SK-N-SH treated with all-trans-retinoic acid at 6 μM for 48 hours (cell line): ENCODE measurements at regions not wholly inside any gene's neighbourhood (a gene's known extent, or its start where the extent isn't known, plus 50 kb on each side); places are given as distances from the start of the nearest gene placed in this dataset.

Experiments used
- ATAC-seq: fragments of 200-7000 bp; cut with Tn5 transposase; 3 replicates; pipeline ENCODE4 v1.9.1; 2020; ENCODE audit warnings: mild to moderate bottlenecking, moderate library complexity
- ARNTL ChIP-seq: fragments of 450-650 bp; formaldehyde crosslinking; IDR thresholded peaks from 2 replicates; pipeline ENCODE4 v1.5.0; 2020; ENCODE audit warnings: low read depth, mild to moderate bottlenecking, moderate library complexity, borderline replicate concordance
- BACH2 ChIP-seq: fragments of 250-450 bp; sonication (Bioruptor Pico); IDR thresholded peaks from 2 replicates; pipeline ENCODE4 v1.9.0; 2021; ENCODE audit warnings: mild to moderate bottlenecking, borderline replicate concordance
- CREB5 ChIP-seq: fragments of 250-450 bp; sonication (Bioruptor Pico); IDR thresholded peaks from 2 replicates; pipeline ENCODE4 v1.5.1; 2020; ENCODE audit warnings: low read depth, mild to moderate bottlenecking, moderate library complexity
- CSDC2 ChIP-seq: fragments of 250-450 bp; sonication (Bioruptor Pico); IDR thresholded peaks from 2 replicates; pipeline ENCODE4 v1.5.0; 2020; ENCODE audit warnings: mild to moderate bottlenecking, moderate library complexity
- CSRNP3 ChIP-seq: fragments of 250-450 bp; sonication (Bioruptor Pico); IDR thresholded peaks from 2 replicates; pipeline ENCODE4 v1.5.1; 2021; ENCODE audit warnings: mild to moderate bottlenecking, moderate library complexity
- ESRRG ChIP-seq: fragments of 250-450 bp; sonication (Bioruptor Pico); IDR thresholded peaks from 2 replicates; pipeline ENCODE4 v1.6.1; 2021; ENCODE audit warnings: mild to moderate bottlenecking
- ISL1 ChIP-seq: fragments of 250-450 bp; sonication (Bioruptor Pico); IDR thresholded peaks from 2 replicates; pipeline ENCODE4 v2.1.2; 2022; ENCODE audit warnings: mild to moderate bottlenecking, moderate library complexity
- OSR1 ChIP-seq: fragments of 250-450 bp; sonication (Bioruptor Pico); IDR thresholded peaks from 2 replicates; pipeline ENCODE4 v1.8.0; 2022; ENCODE audit warnings: moderate library complexity, mild to moderate bottlenecking, inconsistent platforms
- PATZ1 ChIP-seq: fragments of 250-450 bp; sonication (Bioruptor Pico); IDR thresholded peaks from 2 replicates; pipeline ENCODE4 v1.8.0; 2020; ENCODE audit warnings: mild to moderate bottlenecking, moderate library complexity, borderline replicate concordance
- POU6F1 ChIP-seq: fragments of 250-450 bp; sonication (Bioruptor Pico); IDR thresholded peaks from 2 replicates; pipeline ENCODE4 v1.8.0; 2021; ENCODE audit warnings: low read depth, mild to moderate bottlenecking, moderate library complexity, borderline replicate concordance
- PPARA ChIP-seq: fragments of 250-450 bp; sonication (Bioruptor Pico); IDR thresholded peaks from 2 replicates; pipeline ENCODE4 v1.5.0; 2020; ENCODE audit warnings: mild to moderate bottlenecking, borderline replicate concordance
- RARB ChIP-seq: fragments of 250-450 bp; sonication (Bioruptor Pico); IDR thresholded peaks from 2 replicates; pipeline ENCODE4 v1.8.0; 2021; ENCODE audit warnings: mild to moderate bottlenecking, moderate library complexity
- SNAI2 ChIP-seq: fragments of 250-450 bp; sonication (Bioruptor Pico); IDR thresholded peaks from 2 replicates; pipeline ENCODE4 v1.5.0; 2020; ENCODE audit warnings: mild to moderate bottlenecking, moderate library complexity
- TCF4 ChIP-seq: fragments of 250-450 bp; sonication (Bioruptor Pico); IDR thresholded peaks from 2 replicates; pipeline ENCODE4 v1.8.0; 2021; ENCODE audit warnings: mild to moderate bottlenecking, moderate library complexity, borderline replicate concordance
- TOX ChIP-seq: fragments of 250-450 bp; sonication (Bioruptor Pico); IDR thresholded peaks from 2 replicates; pipeline ENCODE4 v1.8.0; 2021; ENCODE audit warnings: mild to moderate bottlenecking, moderate library complexity, borderline replicate concordance
- TSHZ2 ChIP-seq: fragments of 250-450 bp; sonication (Bioruptor Pico); IDR thresholded peaks from 2 replicates; pipeline ENCODE4 v1.5.0; 2020; ENCODE audit warnings: mild to moderate bottlenecking, moderate library complexity
- ZC3H10 ChIP-seq: fragments of 250-450 bp; sonication (Bioruptor Pico); IDR thresholded peaks from 2 replicates; pipeline ENCODE4 v1.5.1; 2021; ENCODE audit warnings: mild to moderate bottlenecking, moderate library complexity
- ZFP3 ChIP-seq: fragments of 250-450 bp; sonication (Bioruptor Pico); IDR thresholded peaks from 2 replicates; pipeline ENCODE4 v1.5.0; 2020; ENCODE audit warnings: mild to moderate bottlenecking, moderate library complexity
- ZFP30 ChIP-seq: fragments of 450-650 bp; formaldehyde crosslinking; IDR thresholded peaks from 2 replicates; pipeline ENCODE4 v1.5.0; 2022; ENCODE audit warnings: mild to moderate bottlenecking, moderate library complexity
- ZNF565 ChIP-seq: fragments of 450-650 bp; formaldehyde crosslinking; conservative IDR thresholded peaks from 2 replicates; pipeline ENCODE4 v1.5.0; 2020; ENCODE audit warnings: low read depth, mild to moderate bottlenecking, moderate library complexity
- ZNF8 ChIP-seq: fragments of 450-650 bp; formaldehyde crosslinking; IDR thresholded peaks from 2 replicates; pipeline ENCODE4 v1.5.0; 2020; ENCODE audit warnings: mild to moderate bottlenecking, moderate library complexity

- TF ChIP-seq POU6F1 (CRISPR knock-in tag) (no peak), OSR1 (CRISPR knock-in tag) (no peak), TOX (CRISPR knock-in tag) (no peak), SNAI2 (CRISPR knock-in tag) (no peak), TCF4 (no peak), ESRRG (CRISPR knock-in tag) (no peak), CSRNP3 (CRISPR knock-in tag) (no peak), CSDC2 (CRISPR knock-in tag) (no peak), BACH2 (CRISPR knock-in tag) (no peak), ZC3H10 (no peak), PPARA (no peak), ZNF8 (CRISPR knock-in tag) (no peak)
Observed at GRCh38 chr4:163591614-163592020, 97.1 kb downstream of the TMA16 start (continued).

- TF ChIP-seq PATZ1 (CRISPR knock-in tag) (no peak), OSR1 (CRISPR knock-in tag) (no peak), ZNF565 (CRISPR knock-in tag) (no peak), TCF4 (no peak), SNAI2 (CRISPR knock-in tag) (no peak), ISL1 (CRISPR knock-in tag) (no peak), ZFP30 (no peak), TSHZ2 (CRISPR knock-in tag) (no peak), CREB5 (CRISPR knock-in tag) (no peak), POU6F1 (CRISPR knock-in tag) (no peak), PPARA (no peak), BACH2 (CRISPR knock-in tag) (no peak), RARB (CRISPR knock-in tag) (no peak), ARNTL (CRISPR knock-in tag) (no peak), ZC3H10 (no peak), CSRNP3 (CRISPR knock-in tag) (no peak), TOX (CRISPR knock-in tag) (no peak), ZNF8 (CRISPR knock-in tag) (no peak), ZFP3 (CRISPR knock-in tag) (no peak)
- no peak for ATAC-seq
Observed at GRCh38 chr4:163592212-163592611, 97.7 kb downstream of the TMA16 start.
